Transverse colon (tissue), 4 donors: ENCODE measurements at regions not wholly inside any gene's neighbourhood (a gene's known extent, or its start where the extent isn't known, plus 50 kb on each side); places are given as distances from the start of the nearest gene placed in this dataset.

Experiments used
- DNase-seq: peaks from one replicate; pipeline ENCODE4 v3.0.0-alpha.2; 2019
- H3K27ac ChIP-seq, 4 donors: fragments of 200-600 bp; sonication (generic); 2 replicates each; pipeline ENCODE4 v1.5.1; 2016 to 2018; ENCODE audit warnings: inconsistent platforms in 4 of 4
- H3K27me3 ChIP-seq: fragments of 200-600 bp; sonication (generic); 2 replicates; pipeline ENCODE4 v1.5.1; 2017; ENCODE audit warnings: inconsistent platforms
- H3K36me3 ChIP-seq, 4 donors: fragments of 200-600 bp; sonication (generic); 2 replicates each; pipeline ENCODE4 v1.5.1; 2017 to 2019; ENCODE audit warnings: inconsistent platforms in 4 of 4
- H3K4me1 ChIP-seq, 4 donors: fragments of 200-600 bp; sonication (generic); 2 replicates each; pipeline ENCODE4 v1.5.1; 2017 to 2020; ENCODE audit warnings: inconsistent platforms in 4 of 4
- H3K4me3 ChIP-seq, 4 donors: fragments of 200-600 bp; sonication (generic); 1 replicate in 1 of 4; 2 replicates in 3 of 4; pipeline versions ENCODE4 v1.5.1 to v1.6.1; 2017 to 2019; ENCODE audit warnings: inconsistent platforms in 4 of 4
- H3K9me3 ChIP-seq, 2 donors: fragments of 200-600 bp; sonication (generic); 2 replicates each; pipeline ENCODE4 v1.5.1; 2017 to 2019; ENCODE audit warnings: inconsistent platforms in 2 of 2
- EP300 ChIP-seq: sonication (generic); formaldehyde crosslinking; IDR thresholded peaks from one replicate; pipeline ENCODE4 v1.6.1; 2017; ENCODE audit warnings: antibody characterized with exemption, low read depth
- POLR2A ChIP-seq: fragments of 450-650 bp; IDR thresholded peaks from one replicate; pipeline ENCODE4 v1.6.1; 2016; ENCODE audit warnings: antibody characterized with exemption, mild to moderate bottlenecking, moderate library complexity
- POLR2AphosphoS5 ChIP-seq, 3 donors: sonication (generic); formaldehyde crosslinking; IDR thresholded peaks; one replicate each; pipeline ENCODE4 v1.6.1; 2016; ENCODE audit warnings: antibody characterized with exemption in 3 of 3
- WGBS, 2 donors: methylation state at CpG; one replicate each; pipeline ENCODE4 v1.1.5; 2018; ENCODE audit warnings: low coverage in 1 of 2; 5-methylcytosine and 5-hydroxymethylcytosine counted together
- in situ Hi-C, 4 donors: fragments of 200-750 bp; cut with MboI; loops; one replicate each; pipeline versions ENCODE4 v1.15.0 to v1.15.1; 2017; ENCODE audit warnings: low sequenced_read_pairs in 3 of 4, low pct_ligation_motif_present in 1 of 4, low pct_unique_long_range_greater_than_20kb in 1 of 4
- intact Hi-C: fragments of 100-400 bp; cut with DNase I; formaldehyde crosslinking; loops from one replicate; pipeline ENCODE4 v1.15.1; 2023; ENCODE audit warnings: low total_unique reads
- TF ChIP-seq, protein P1 (sequence below), 5 experiments: fragments of 200-600 bp in 3 of 5; fragments of 450-650 bp in 2 of 5; sonication (generic) in 3 of 5; IDR thresholded peaks; 1 replicate in 2 of 5; 2 replicates in 3 of 5; pipeline ENCODE4 v1.5.1; 2016 to 2017; ENCODE audit warnings: antibody characterized with exemption in 5 of 5, inconsistent platforms in 3 of 5, mild to moderate bottlenecking in 2 of 5, moderate library complexity in 1 of 5

DNA sequence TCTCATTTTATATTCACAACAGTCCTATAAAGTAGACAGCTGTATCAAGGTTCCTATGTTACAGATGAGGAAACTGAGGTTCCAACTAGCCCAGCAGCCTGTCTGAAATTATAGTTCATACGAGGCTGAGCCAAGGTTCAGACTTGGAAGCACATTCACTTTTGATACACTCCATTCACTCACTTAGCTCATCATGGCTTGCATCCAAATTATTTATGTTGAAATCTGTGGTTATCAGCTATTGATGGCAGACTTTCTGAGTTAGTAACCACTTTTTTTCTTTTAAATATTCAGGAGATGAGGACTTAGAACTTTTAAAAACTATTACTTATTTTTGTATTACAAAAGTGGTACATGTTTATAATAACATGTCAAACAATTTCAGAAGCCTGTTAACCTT is 188.2 kb downstream of the MTX2 start:
- H3K27ac ChIP-seq, result no peak overlapping the region
- H3K36me3 ChIP-seq, result no peaks in the 10 kb centered on the region
- H3K4me1 ChIP-seq, result peaks cover 0 to 17% (median 7%) of the 10 kb centered on the region in 4 donors
- in situ Hi-C loops (loop anchor here (5.0 to 25.0 kb wide), 6 partner anchors 177 to 355 kb away; partner anchors contain the start of genes HOXD8 (in 2 of the 4) and HOXD9 (in 2 of the 4)), intact Hi-C loops (loop anchor here (2.0 to 10.0 kb wide), 2 partner anchors 177 to 317 kb away; no protein-coding TSS in a partner anchor)
- WGBS, 2 donors, result 44 to 50% methylated on average over 1 of the region's 1 CpG
- H3K27me3 ChIP-seq, result no peaks in the 10 kb centered on the region
- no peak overlapping the region for H3K4me3 ChIP-seq
- TF ChIP-seq EP300 (no peak), POLR2A (no peak)
- no peak for DNase-seq
- H3K9me3 ChIP-seq, result no peaks in the 10 kb centered on the region

DNA sequence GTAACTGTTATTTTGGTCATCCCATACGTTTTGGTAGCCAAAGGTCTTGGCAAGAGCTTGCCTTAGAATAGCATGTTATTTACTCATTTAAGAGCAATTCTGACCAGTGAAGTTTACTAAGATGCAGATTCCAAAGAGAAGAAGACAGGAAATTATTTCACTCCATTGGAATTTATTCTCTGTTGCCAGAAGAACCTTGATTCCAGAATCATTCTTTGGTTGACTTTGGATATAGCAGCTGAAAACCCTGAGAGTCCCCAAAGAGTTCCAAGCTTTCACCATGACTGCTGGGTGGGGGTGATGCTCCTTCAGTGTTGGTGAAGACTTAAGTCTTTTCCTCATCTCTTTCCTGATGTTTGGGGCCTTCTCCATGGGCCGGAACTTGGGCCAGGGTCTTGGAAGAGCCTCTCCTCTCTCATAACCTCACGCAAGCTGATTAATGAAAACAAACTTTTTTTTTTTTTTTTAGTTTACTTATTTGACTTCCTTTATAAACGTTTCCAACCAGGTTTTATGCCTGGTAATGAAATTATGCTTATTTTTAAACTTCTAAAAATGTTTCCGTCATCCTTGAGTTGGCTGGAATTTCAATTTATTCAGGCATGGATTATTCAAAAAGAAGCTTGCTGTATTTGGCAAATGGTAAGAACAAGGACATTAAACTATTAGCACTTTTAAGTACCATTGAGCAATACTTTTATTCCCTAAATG is 192.0 kb downstream of the MTX2 start:
- in situ Hi-C loops (loop anchor here in 2 of 4 donors (25.0 kb wide), 2 partner anchors 176 to 351 kb away; no protein-coding TSS in a partner anchor), intact Hi-C loops (no loop called here)
- peaks cover 0 to 10% (median 5%) of the 10 kb centered on the region in 4 donors for H3K4me1 ChIP-seq
- H3K27me3 ChIP-seq, result no peaks in the 10 kb centered on the region
- H3K36me3 ChIP-seq, result no peaks in the 10 kb centered on the region
- TF ChIP-seq POLR2A, result no peak
- TF ChIP-seq EP300, result no peak
- no peak for TF ChIP-seq POLR2AphosphoS5 (IDR thresholded peaks at IDR 0.05)
- TF ChIP-seq, protein P1, sequence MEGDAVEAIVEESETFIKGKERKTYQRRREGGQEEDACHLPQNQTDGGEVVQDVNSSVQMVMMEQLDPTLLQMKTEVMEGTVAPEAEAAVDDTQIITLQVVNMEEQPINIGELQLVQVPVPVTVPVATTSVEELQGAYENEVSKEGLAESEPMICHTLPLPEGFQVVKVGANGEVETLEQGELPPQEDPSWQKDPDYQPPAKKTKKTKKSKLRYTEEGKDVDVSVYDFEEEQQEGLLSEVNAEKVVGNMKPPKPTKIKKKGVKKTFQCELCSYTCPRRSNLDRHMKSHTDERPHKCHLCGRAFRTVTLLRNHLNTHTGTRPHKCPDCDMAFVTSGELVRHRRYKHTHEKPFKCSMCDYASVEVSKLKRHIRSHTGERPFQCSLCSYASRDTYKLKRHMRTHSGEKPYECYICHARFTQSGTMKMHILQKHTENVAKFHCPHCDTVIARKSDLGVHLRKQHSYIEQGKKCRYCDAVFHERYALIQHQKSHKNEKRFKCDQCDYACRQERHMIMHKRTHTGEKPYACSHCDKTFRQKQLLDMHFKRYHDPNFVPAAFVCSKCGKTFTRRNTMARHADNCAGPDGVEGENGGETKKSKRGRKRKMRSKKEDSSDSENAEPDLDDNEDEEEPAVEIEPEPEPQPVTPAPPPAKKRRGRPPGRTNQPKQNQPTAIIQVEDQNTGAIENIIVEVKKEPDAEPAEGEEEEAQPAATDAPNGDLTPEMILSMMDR (IDR thresholded peaks at IDR 0.05), result no peak
- H3K9me3 ChIP-seq, result no peaks in the 10 kb centered on the region
- H3K4me3 ChIP-seq, result no peak overlapping the region
- peak overlapping the region in 3 of 4 donors; percentile 16 to 34 (median 27) for H3K27ac ChIP-seq
- no peak for DNase-seq
- WGBS, 2 donors, result 46 to 57% methylated on average over 5 of the region's 5 CpGs

DNA sequence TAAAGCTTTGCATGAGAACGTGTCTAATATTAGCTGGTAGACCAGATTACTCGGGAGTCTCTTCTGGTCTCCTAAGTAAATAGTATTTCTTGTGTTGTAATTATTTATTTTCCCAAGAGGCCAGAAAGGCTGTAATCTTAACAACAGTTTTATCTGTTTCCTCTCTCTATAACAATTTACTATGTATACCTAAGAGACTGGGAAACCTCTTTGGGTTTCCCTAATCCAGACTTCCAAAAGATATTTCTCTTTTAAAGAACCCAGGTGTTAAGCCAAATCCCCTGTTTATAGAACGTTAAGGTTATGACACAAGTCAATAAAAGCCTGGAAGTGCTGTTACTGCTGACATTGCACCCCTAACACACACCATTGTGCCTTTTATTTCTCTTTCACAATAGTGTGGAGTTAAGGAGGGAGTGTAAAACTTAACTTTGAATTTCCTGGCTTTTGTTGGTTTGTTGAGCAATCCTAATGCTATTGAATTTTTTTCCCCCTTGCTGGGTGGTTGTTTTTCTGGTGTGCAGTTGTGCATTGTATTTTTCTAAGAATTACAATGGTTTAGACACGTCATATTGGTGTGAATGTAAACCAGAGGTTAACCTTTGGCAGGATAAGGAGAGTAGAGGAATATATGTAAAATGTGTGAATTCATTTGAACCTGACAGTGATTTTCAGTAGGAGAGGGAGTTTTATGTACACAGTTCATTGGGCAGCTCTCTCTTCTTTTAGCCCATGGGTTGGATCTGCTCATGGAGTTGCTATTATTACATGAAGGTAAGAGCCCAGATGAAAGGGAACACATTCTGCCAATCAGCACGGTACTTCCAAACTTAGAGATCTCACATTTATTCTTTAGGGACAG is 192.8 kb downstream of the MTX2 start:
- TF ChIP-seq, protein P1 (IDR thresholded peaks at IDR 0.05), result no peak
- TF ChIP-seq EP300 (no peak), POLR2A (no peak), POLR2AphosphoS5 (IDR thresholded peaks at IDR 0.05) (no peak)
- intact Hi-C loops (no loop called here), in situ Hi-C loops (loop anchor here in 2 of 4 donors (25.0 kb wide), 2 partner anchors 175 to 350 kb away; no protein-coding TSS in a partner anchor)
- H3K4me3 ChIP-seq, result no peak overlapping the region
- peaks cover 0 to 10% (median 5%) of the 10 kb centered on the region in 4 donors for H3K4me1 ChIP-seq
- peak overlapping the region in 3 of 4 donors; percentile 11 to 27 (median 16) for H3K27ac ChIP-seq
- no peak for DNase-seq
- no peaks in the 10 kb centered on the region for H3K36me3 ChIP-seq
- WGBS, 2 donors, result 36 to 39% methylated on average over 5 of the region's 5 CpGs
- no peaks in the 10 kb centered on the region for H3K9me3 ChIP-seq
- H3K27me3 ChIP-seq, result no peaks in the 10 kb centered on the region

DNA sequence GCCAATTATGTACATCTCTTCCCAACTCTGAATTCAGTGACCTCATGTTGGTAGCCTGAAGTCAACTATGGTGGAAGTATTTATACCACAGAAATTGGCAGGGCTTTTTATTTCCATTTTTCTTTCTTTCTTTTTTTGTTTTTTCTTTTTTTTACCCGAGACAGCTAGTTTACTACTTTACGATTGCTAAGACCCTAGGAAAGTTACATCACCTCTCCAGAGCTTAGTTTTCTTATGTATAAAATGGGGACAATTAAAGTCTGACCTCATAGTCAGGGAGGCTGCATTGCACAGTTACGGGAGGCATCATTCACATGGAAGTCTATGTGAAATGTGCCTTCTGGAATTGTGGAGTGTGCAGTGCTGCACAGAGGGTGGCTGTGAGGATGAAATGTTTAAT is 194.3 kb downstream of the MTX2 start:
- Histone ChIP-seq H3K36me3 (no peaks in the 10 kb centered on the region), H3K27me3 (no peaks in the 10 kb centered on the region), H3K27ac (no peak overlapping the region), H3K9me3 (no peaks in the 10 kb centered on the region), H3K4me1 (peaks cover 0 to 10% (median 5%) of the 10 kb centered on the region in 4 donors), H3K4me3 (no peak overlapping the region)
- no peak for TF ChIP-seq POLR2A
- TF ChIP-seq POLR2AphosphoS5 (IDR thresholded peaks at IDR 0.05), result no peak
- TF ChIP-seq EP300, result no peak
- TF ChIP-seq, protein P1 (IDR thresholded peaks at IDR 0.05), result no peak
- 83 to 93% methylated on average over 1 to 3 of the region's 3 CpGs for WGBS, 2 donors
- intact Hi-C loops, result no loop called here
- no peak for DNase-seq
- in situ Hi-C loops, result loop anchor here in 2 of 4 donors (25.0 kb wide), 2 partner anchors 174 to 349 kb away; no protein-coding TSS in a partner anchor
